HG02623 (cell line): ENCODE measurements at regions not wholly inside any gene's neighbourhood (a gene's known extent, or its start where the extent isn't known, plus 50 kb on each side); places are given as distances from the start of the nearest gene placed in this dataset.
"Not testable (repeated sequence)": the region's sequence is repeated elsewhere in the genome, so short reads cannot be mapped to it uniquely, and the experiment has no call there.

Experiments used
- ATAC-seq: cut with Tn5 transposase; IDR thresholded peaks from one replicate; pipeline ENCODE4 v1.9.1; 2021; ENCODE audit warnings: moderate library complexity; ENCODE audit not compliant: unreplicated experiment

DNA sequence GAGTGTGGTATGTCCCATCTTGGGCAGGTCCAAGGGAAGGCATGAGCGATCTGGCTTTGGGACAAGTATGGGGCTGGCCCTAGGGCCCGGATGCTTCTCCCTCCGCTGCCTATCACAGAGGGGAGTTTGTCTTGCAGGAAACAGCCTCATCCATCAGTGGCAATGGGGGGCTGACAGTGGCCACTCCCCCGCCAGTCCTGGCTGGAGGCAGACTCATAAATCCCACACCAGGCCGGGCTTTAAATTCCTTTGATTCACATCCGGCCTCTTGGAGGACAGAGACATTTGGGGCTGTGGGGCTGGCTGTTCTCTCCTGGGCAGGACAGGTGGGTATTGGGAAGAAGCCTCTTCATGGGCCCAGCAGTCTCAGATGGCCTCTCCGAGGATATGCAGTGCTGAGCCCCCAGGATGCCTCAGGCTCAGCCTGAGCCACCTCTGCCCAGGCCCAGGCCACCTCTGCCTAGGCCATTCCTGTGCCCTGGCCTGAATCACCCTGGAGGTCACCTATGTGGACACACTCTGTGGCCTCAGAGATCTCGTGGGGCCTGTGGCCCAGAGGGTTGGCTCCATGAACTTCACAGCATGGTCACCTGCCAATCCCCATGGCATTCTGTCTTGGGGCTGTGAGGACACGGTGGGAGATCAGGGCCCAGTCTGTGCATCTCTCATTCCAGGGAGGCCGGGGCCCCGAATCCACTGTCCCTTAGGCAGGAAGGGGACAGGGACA lies 84.2 kb upstream of the GOLGA6L4 start:
- no peak for ATAC-seq

GRCh38 chr15:84152381-84152979 lies 83.1 kb upstream of the GOLGA6L4 start:
- not testable (repeated sequence) for ATAC-seq

DNA sequence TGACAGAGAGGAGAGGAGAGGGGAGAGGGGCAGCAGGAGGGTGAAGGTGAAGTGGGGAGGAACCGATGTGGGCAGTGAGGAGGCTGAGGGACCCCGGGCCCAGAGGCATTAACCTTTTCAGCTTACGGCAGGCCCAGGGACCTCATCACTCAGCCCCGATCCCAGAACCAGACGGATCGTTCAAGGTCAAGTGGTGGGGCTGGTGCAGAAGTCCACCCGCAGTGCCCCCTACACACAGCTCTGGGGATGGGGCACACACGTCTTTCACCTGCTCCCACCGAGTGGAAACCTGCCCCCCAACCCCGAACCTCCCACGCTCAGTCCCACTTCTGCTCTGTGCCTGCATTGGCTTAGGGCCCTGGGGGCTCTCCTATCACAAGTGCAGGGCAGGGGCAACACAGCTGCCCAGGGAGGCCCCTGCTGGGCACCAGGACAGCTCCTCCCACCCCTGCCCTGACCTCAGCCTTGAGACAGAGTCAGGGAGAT lies 81.9 kb upstream of the GOLGA6L4 start:
- not testable (repeated sequence) for ATAC-seq

DNA sequence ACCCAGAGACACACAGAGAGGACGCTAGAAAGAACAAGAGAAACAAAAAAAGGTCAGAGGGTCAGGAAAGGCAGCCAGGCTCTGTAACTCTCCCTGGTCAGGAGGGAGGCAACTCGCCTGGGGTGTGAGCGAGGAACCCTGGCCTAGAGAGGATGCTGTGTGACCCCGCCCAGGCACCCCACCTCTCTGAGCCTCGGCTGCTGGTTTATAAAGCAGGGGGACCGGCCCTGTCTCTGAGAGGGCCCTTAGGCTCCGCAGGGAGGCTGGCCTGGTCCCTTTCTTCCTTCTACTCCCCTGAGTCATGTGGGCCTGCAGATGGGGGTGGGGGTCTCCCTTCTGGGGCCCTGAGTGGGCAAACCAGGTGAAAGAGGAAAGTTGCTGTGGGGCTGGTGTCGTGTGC lies 81.3 kb upstream of the GOLGA6L4 start:
- ATAC-seq: not testable (repeated sequence)

DNA sequence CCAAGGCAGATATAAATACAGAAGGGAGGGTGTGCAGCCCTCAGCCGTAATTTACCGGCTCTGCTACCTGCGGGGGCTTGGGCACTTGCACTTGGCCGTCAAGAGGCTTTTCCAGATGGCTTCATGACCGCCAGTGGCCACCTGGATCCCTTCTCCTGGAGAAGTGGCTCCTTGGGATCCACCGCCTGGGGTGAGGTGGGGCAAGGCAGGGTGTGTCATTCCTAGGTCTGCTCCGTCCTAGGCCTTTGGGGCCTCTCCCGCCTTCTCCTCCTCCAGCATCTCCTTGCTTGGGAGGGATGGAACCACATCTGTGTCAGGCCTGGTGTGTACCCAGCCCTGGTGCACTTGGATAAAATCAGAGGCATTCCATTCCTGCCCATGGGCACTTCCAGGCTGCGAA lies 80.8 kb upstream of the GOLGA6L4 start:
- not testable (repeated sequence) for ATAC-seq

DNA sequence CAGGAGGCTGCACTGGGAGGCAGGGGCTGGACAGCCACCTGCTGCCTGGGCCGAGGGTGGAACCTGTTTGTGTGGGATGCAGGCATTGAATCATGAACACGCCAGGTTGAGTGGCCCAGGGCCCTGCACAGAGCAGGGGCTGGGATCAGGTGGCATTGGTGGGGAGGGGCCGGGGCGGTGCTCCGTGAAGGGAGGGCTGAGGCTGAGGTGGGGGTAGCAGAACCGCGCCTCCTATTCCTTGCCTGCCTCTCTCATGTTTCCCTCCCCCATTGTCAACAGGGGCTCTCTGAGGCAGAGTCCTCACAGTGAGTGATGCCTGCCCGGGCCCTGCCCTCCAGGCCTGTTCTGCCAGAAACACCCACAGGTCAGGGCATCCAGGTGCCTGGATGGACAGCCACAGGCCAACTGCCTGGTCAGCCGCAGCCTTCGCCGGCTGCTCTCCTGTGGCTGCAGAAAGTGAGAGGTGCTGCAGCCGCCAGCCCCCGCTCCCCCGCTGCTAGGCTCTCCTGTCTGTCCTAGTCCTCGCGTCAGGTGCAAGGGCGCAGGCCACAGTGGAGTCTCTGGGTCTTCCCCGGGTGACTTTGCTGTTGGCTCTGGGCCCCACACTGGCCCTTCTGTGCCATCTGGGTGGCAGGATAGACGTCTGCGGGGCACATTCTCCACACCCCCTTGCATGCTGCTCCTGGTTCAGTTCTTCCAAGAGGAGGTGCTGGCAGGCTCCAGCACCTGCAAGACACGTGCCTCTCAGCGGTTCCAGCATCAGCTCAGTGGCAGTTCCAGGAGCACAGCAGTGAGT lies 79.6 kb upstream of the GOLGA6L4 start:
- not testable (repeated sequence) for ATAC-seq

DNA sequence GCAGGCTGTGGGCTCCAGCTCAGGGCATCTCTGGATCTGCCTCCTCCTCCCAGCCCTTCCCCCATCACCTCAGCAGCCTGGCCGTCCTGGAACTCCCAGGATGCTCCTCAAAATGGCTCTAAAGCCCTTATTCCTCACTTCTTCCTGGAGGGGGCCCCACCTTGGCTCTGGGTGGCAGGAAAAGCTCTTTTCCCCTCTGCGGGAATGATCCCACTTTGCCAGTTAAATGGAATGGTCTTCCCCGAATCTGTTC lies 79.1 kb upstream of the GOLGA6L4 start:
- not testable (repeated sequence) for ATAC-seq

DNA sequence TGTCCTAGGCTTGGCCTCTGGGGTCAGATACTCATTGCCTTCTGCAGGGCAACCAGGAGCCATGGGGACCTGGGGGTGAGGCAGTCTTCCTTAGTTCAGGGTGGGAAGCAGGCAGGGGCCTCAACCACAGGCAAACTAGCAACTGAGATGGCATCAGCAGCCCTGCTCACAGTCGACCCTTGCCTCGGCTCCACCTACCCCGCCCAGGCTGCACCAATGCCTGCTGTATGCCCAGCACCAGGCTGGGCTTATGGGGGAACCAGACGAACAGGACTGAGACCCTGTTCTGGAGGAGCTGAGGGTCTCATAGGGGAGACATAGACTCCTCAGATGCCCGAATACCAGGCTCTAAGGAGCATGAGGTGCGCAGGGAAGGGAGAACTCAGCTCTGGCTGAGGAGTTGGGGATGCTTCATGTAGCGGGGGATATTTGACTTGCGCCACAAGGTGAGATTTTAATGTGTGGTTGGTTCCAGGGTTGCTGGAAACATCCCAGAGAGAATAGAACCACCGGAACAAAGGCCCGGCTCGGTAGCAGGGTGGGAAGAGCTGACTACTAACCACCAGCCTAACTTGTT lies 78.4 kb upstream of the GOLGA6L4 start:
- not testable (repeated sequence) for ATAC-seq

GRCh38 chr15:84157857-84158256 lies 77.7 kb upstream of the GOLGA6L4 start:
- not testable (repeated sequence) for ATAC-seq

- not testable (repeated sequence) for ATAC-seq
Observed at GRCh38 chr15:84159346-84160269, 76.0 kb upstream of the GOLGA6L4 start.

DNA sequence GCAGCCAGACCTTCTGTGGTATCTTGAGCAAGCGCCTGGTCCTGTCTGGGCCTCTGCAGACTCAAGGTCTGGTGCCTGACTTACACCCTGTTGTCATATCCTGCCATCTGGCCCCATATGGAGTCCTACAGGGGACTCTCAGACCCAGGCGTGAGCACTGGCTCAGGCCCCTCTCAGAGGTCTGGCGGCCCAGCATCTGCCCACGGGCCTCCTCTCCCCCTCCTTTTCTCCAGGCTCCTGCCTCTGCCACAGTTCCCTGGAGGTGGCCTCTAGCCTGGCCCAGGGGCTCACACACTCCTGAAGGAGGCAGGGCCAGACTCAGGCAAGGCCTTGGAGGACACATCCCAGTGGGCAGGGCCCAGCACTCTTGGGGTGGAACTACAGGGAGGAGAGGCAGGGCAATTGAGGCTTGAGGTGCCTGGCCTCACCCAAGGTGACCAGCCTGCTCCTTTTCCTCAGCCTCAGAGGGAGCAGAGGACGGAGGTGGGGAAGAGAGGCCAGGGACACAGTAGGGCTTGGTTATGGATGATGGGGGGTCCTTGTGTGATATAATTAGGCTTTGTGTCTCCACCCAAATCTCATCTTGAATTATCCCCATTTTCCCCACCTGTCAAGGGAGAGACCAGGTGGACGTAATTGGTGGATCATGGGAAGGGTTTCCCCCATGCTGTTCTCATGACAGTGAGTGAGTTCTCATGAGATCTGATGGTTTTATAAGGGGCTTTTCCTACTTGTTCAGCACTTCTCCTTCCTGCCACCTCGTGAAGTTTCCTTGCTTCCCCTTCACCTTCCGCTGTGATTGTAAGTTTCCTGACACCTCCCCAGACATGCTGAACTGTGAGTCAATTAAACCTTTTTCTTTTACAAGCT lies 70.9 kb upstream of the GOLGA6L4 start:
- ATAC-seq: not testable (repeated sequence)

- ATAC-seq: not testable (repeated sequence)
Observed at GRCh38 chr15:84170029-84170428, 65.5 kb upstream of the GOLGA6L4 start.

GRCh38 chr15:84173231-84173610 lies 62.4 kb upstream of the GOLGA6L4 start:
- ATAC-seq: not testable (repeated sequence)
